Neural crest cell (in vitro differentiated cells): ENCODE measurements at regions not wholly inside any gene's neighbourhood (a gene's known extent, or its start where the extent isn't known, plus 50 kb on each side); places are given as distances from the start of the nearest gene placed in this dataset.
"Not testable (repeated sequence)": the region's sequence is repeated elsewhere in the genome, so short reads cannot be mapped to it uniquely, and the experiment has no call there.

Experiments
- DNase-seq: peaks from one replicate; pipeline ENCODE4 v3.0.0; 2021; ENCODE audit warnings: low read depth, mixed read lengths, low spot score
- H3K27ac Mint-ChIP-seq: one replicate; pipeline ENCODE4 v1.8.0; 2021; ENCODE audit warnings: mild to moderate bottlenecking, mixed read lengths; ENCODE audit not compliant: unreplicated experiment
- H3K27me3 Mint-ChIP-seq: 2 replicates; pipeline ENCODE4 v1.8.0; 2021; ENCODE audit warnings: low read depth, mild to moderate bottlenecking, mixed read lengths
- H3K36me3 Mint-ChIP-seq: 2 replicates; pipeline ENCODE4 v1.8.0; 2021; ENCODE audit warnings: low read depth, mild to moderate bottlenecking, mixed read lengths
- H3K4me1 Mint-ChIP-seq: 2 replicates; pipeline ENCODE4 v1.8.0; 2021; ENCODE audit warnings: mixed read lengths
- H3K4me3 Mint-ChIP-seq: one replicate; pipeline ENCODE4 v1.8.0; 2021; ENCODE audit warnings: mild to moderate bottlenecking, mixed read lengths
- H3K9me3 Mint-ChIP-seq: 2 replicates; pipeline ENCODE4 v1.8.0; 2021; ENCODE audit warnings: mixed read lengths
- TF ChIP-seq, protein P1 (sequence below): fragments of 200-600 bp; sonication (generic); conservative IDR thresholded peaks from 2 replicates; pipeline ENCODE4 v1.5.0; 2021; ENCODE audit warnings: antibody characterized with exemption, mild to moderate bottlenecking

DNA sequence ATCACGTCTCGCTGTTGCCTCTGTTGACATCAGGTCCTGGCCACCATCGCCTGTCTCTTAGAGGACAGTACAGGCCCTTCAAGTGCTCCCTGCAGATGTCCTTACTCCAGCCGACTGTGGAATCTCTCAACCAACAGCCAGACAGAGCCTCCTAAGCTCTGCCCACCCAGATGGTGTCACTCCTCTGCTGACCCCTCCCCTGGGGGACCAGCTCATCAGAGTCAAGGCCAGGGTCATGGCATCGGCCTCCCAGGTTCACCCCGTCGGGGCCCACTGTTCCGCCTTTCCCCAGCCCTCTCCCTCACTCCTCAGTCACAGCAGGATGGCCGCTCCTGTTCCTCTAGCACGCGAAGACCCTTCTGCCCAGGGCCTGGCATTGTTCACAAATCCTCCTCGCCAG lies 157.3 kb upstream of the TMEM132C start:
- Mint-ChIP-seq H3K4me1 (no peaks in the 10 kb centered on the region), H3K9me3 (peaks cover 4% of the 10 kb centered on the region), H3K27me3 (peaks cover 2% of the 10 kb centered on the region), H3K4me3 (no peak overlapping the region), H3K36me3 (no peaks in the 10 kb centered on the region), H3K27ac (no peak overlapping the region)
- TF ChIP-seq, protein P1, sequence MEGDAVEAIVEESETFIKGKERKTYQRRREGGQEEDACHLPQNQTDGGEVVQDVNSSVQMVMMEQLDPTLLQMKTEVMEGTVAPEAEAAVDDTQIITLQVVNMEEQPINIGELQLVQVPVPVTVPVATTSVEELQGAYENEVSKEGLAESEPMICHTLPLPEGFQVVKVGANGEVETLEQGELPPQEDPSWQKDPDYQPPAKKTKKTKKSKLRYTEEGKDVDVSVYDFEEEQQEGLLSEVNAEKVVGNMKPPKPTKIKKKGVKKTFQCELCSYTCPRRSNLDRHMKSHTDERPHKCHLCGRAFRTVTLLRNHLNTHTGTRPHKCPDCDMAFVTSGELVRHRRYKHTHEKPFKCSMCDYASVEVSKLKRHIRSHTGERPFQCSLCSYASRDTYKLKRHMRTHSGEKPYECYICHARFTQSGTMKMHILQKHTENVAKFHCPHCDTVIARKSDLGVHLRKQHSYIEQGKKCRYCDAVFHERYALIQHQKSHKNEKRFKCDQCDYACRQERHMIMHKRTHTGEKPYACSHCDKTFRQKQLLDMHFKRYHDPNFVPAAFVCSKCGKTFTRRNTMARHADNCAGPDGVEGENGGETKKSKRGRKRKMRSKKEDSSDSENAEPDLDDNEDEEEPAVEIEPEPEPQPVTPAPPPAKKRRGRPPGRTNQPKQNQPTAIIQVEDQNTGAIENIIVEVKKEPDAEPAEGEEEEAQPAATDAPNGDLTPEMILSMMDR = no peak
- no peak for DNase-seq

DNA sequence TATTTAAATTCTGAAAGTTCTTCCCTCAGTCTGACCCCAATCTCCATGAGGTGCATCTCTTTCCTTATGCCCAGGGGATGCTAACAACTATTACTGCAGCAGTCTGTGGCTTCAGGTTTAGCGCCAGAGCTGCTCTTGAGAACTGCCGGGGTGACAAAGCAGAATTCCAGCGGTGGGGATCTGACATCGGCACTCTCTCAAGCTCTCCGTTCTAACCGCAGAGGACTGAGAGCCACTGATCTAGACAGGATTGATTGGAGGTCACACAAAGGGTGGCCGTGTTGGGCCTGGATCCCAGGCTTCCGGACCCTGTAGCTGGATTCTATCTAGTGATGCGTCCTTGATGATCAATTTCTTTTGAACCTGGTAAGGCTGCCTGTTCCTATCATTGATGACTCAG lies 155.6 kb upstream of the TMEM132C start:
- TF ChIP-seq, protein P1 = no peak
- Mint-ChIP-seq H3K9me3 (no peaks in the 10 kb centered on the region), H3K4me3 (no peak overlapping the region), H3K4me1 (no peaks in the 10 kb centered on the region), H3K36me3 (no peaks in the 10 kb centered on the region), H3K27me3 (peaks cover 2% of the 10 kb centered on the region), H3K27ac (no peak overlapping the region)
- DNase-seq = no peak

DNA sequence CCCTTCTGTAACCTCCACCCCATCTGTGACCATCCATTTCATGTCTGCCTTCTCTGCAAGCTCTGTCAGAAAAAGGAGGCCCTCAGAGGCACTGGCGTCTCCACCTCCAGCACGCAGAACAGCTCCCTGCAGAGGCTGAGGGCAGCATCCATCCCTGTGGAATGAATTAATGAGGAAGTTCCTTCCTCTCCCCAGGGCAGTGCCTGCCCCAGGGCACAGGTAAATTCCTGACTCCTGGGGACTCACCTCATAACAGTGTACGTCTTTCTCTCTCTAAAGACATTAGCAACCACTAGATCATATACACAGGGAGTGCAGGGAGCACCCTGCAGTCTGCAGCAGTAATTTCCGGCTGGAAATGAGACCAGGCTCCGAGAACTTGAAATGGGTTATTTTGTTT lies 155.0 kb upstream of the TMEM132C start:
- H3K36me3 Mint-ChIP-seq = no peaks in the 10 kb centered on the region
- no peak overlapping the region for H3K4me3 Mint-ChIP-seq
- no peak for DNase-seq
- no peaks in the 10 kb centered on the region for H3K9me3 Mint-ChIP-seq
- H3K27me3 Mint-ChIP-seq = peaks cover 2% of the 10 kb centered on the region
- H3K27ac Mint-ChIP-seq = no peak overlapping the region
- no peaks in the 10 kb centered on the region for H3K4me1 Mint-ChIP-seq
- TF ChIP-seq, protein P1 = no peak

DNA sequence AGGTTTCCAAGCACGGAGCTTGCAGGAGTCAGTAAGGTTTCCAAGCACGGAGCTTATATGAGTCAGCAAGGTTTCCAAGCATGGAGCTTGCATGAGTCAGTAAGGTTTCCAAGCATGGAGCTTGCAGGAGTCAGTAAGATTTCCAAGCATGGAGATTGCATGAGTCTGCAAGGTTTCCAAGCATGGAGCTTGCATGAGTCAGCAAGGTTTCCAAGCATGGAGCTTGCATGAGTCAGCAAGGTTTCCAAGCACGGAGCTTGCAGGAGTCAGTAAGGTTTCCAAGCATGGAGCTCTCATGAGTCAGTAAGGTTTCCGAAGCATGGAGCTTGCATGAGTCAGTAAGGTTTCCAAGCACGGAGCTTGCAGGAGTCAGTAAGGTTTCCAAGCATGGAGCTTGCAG lies 153.7 kb upstream of the TMEM132C start:
- H3K27ac Mint-ChIP-seq, H3K9me3 Mint-ChIP-seq, DNase-seq, H3K36me3 Mint-ChIP-seq, H3K27me3 Mint-ChIP-seq, H3K4me1 Mint-ChIP-seq, H3K4me3 Mint-ChIP-seq: not testable (repeated sequence)

DNA sequence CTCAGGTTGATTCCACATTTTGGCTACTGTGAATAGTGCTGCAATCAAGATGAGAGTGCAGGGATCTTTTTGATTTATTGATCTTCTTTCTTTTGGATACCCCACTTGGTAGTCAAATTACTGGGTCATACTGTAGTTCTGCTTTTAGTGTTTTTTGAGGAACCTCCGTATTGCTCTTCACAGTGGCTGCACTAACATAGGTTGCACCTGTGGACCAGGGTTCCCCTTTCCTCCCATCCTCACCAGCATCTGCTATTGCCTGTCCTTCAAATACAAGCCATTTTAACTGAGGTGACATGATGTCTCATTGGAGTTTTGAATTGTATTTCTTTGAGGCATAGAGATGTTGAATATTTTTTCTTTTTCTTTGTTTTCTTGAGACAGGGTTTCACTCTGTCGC lies 152.5 kb upstream of the TMEM132C start:
- no peaks in the 10 kb centered on the region for H3K4me1 Mint-ChIP-seq
- H3K36me3 Mint-ChIP-seq = no peaks in the 10 kb centered on the region
- TF ChIP-seq, protein P1 = no peak
- H3K9me3 Mint-ChIP-seq = no peaks in the 10 kb centered on the region
- no peak for DNase-seq
- peaks cover 2% of the 10 kb centered on the region for H3K27me3 Mint-ChIP-seq
- H3K4me3 Mint-ChIP-seq = no peak overlapping the region
- no peak overlapping the region for H3K27ac Mint-ChIP-seq

DNA sequence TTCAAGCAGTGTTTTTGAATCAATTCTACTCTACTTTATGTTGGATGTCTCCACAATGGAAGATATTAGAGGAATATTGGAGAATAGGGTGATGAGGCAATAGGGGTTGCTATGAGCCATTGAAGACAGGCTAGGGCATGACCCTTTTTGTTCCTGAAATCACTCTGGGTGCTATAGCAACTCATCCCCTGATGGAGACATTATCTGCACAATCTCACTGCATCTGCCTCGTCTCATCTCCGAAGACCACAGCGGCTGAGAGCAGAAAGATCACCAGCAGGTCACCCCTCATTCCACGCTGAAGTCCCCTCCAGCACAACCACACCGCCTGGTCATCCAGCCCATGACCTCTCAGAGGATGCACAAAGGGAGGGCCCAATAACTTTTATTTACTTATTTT lies 150.4 kb upstream of the TMEM132C start:
- Mint-ChIP-seq H3K27ac (no peak overlapping the region), H3K27me3 (peaks cover 2% of the 10 kb centered on the region), H3K4me3 (no peak overlapping the region), H3K9me3 (no peaks in the 10 kb centered on the region), H3K4me1 (no peaks in the 10 kb centered on the region), H3K36me3 (no peaks in the 10 kb centered on the region)
- TF ChIP-seq, protein P1 = no peak
- no peak for DNase-seq
